Progenitor cell of endocrine pancreas (in vitro differentiated cells): ENCODE measurements at regions not wholly inside any gene's neighbourhood (a gene's known extent, or its start where the extent isn't known, plus 50 kb on each side); places are given as distances from the start of the nearest gene placed in this dataset.

ENCODE experiments used
- DNase-seq: peaks from one replicate; pipeline ENCODE4 v3.0.0; 2021; ENCODE audit warnings: low spot score; ENCODE audit not compliant: unreplicated experiment
- H3K27ac Mint-ChIP-seq: 2 replicates; pipeline ENCODE4 v1.8.0; 2021; ENCODE audit warnings: mild to moderate bottlenecking, moderate library complexity, mixed read lengths
- H3K27me3 Mint-ChIP-seq: 2 replicates; pipeline ENCODE4 v1.8.0; 2021; ENCODE audit warnings: mixed read lengths
- H3K36me3 Mint-ChIP-seq: 2 replicates; pipeline ENCODE4 v1.8.0; 2022; ENCODE audit warnings: mixed read lengths; ENCODE audit not compliant: insufficient read depth
- H3K4me1 Mint-ChIP-seq: 2 replicates; pipeline ENCODE4 v1.8.0; 2021; ENCODE audit warnings: low read depth, mixed read lengths
- H3K4me3 Mint-ChIP-seq: 2 replicates; pipeline ENCODE4 v1.8.0; 2021; ENCODE audit warnings: low read depth, mild to moderate bottlenecking, moderate library complexity, mixed read lengths
- H3K9me3 Mint-ChIP-seq: 2 replicates; pipeline ENCODE4 v1.8.0; 2021; ENCODE audit warnings: low read depth, mixed read lengths
- CTCF ChIP-seq: fragments of 200-600 bp; sonication (generic); IDR thresholded peaks from one replicate; pipeline ENCODE4 v1.5.0; 2021; ENCODE audit warnings: antibody characterized with exemption, mild to moderate bottlenecking; ENCODE audit not compliant: unreplicated experiment

- Mint-ChIP-seq H3K27me3 (no peaks in the 10 kb centered on the region), H3K27ac (no peak overlapping the region), H3K9me3 (peaks cover 15% of the 10 kb centered on the region), H3K4me1 (peaks cover 4% of the 10 kb centered on the region), H3K36me3 (no peaks in the 10 kb centered on the region), H3K4me3 (no peak overlapping the region)
- no peak for DNase-seq
- peak; percentile 30 for TF ChIP-seq CTCF
Measured at GRCh38 chr3:174397848-174398247, 461.3 kb upstream of the NAALADL2 start.

DNA sequence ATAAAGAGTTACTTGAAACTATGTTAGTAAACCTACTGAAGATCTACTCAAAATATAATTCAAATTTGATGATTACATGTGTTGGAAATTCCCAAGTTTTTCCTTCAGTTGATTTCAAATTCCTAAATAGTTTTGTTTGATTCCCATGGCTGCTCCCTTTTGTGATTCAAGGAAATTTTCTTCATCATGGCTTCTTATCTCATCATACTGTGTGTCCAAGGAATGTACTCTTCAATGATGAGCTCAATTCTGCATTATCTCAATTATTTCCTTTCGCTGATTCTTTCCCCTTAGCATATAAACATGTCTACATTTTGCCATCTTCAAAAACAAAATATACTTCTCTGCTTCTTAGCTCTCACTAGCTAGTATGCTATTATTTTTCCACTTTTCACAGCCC is 460.4 kb upstream of the NAALADL2 start:
- Mint-ChIP-seq H3K4me1 (peaks cover 4% of the 10 kb centered on the region), H3K36me3 (no peaks in the 10 kb centered on the region), H3K4me3 (no peak overlapping the region), H3K9me3 (peaks cover 15% of the 10 kb centered on the region), H3K27ac (no peak overlapping the region), H3K27me3 (no peaks in the 10 kb centered on the region)
- no peak for DNase-seq
- TF ChIP-seq CTCF = no peak

- Mint-ChIP-seq H3K27me3 (no peaks in the 10 kb centered on the region), H3K4me1 (peaks cover 4% of the 10 kb centered on the region), H3K36me3 (no peaks in the 10 kb centered on the region), H3K9me3 (peaks cover 18% of the 10 kb centered on the region), H3K4me3 (no peak overlapping the region), H3K27ac (no peak overlapping the region)
- DNase-seq = no peak
- TF ChIP-seq CTCF = no peak
Measured at GRCh38 chr3:174403831-174404230, 455.3 kb upstream of the NAALADL2 start.

- no peak for TF ChIP-seq CTCF
- H3K27ac Mint-ChIP-seq = no peak overlapping the region
- peaks cover 5% of the 10 kb centered on the region for H3K4me1 Mint-ChIP-seq
- no peak overlapping the region for H3K4me3 Mint-ChIP-seq
- no peak for DNase-seq
- no peaks in the 10 kb centered on the region for H3K36me3 Mint-ChIP-seq
- H3K27me3 Mint-ChIP-seq = no peaks in the 10 kb centered on the region
- H3K9me3 Mint-ChIP-seq = peaks cover 3% of the 10 kb centered on the region
Measured at GRCh38 chr3:174408310-174408709, 450.8 kb upstream of the NAALADL2 start.

GRCh38 chr3:174409086-174409743 is 449.9 kb upstream of the NAALADL2 start:
- H3K36me3 Mint-ChIP-seq = no peaks in the 10 kb centered on the region
- no peak overlapping the region for H3K4me3 Mint-ChIP-seq
- no peak overlapping the region for H3K27ac Mint-ChIP-seq
- H3K9me3 Mint-ChIP-seq = peaks cover 3% of the 10 kb centered on the region
- peaks cover 7% of the 10 kb centered on the region for H3K4me1 Mint-ChIP-seq
- TF ChIP-seq CTCF = no peak
- H3K27me3 Mint-ChIP-seq = no peaks in the 10 kb centered on the region
- DNase-seq = no peak
